ENCODE measurements at regions not wholly inside any gene's neighbourhood (a gene's known extent, or its start where the extent isn't known, plus 50 kb on each side); places are given as distances from the start of the nearest gene placed in this dataset.

- TF ChIP-seq CTCF (conservative IDR thresholded peaks at IDR 0.05; ENCODE audit: low read depth, low read length): no peak
- TF ChIP-seq EZH2phosphoT487 (IDR thresholded peaks at IDR 0.05; ENCODE audit: borderline replicate concordance, low read length): no peak
Measured at GRCh38 chr1:211196880-211197279, 62.3 kb upstream of the RCOR3 start.
